Tibial artery (tissue), 4 donors: ENCODE measurements at regions not wholly inside any gene's neighbourhood (a gene's known extent, or its start where the extent isn't known, plus 50 kb on each side); places are given as distances from the start of the nearest gene placed in this dataset.

Experiments
- DNase-seq, 2 donors: peaks; one replicate each; pipeline ENCODE4 v3.0.0-alpha.2; 2019
- H3K27ac ChIP-seq, 2 donors: fragments of 200-600 bp; sonication (generic) in 1 of 2; 1 replicate in 1 of 2; 2 replicates in 1 of 2; pipeline ENCODE4 v1.5.1; 2018 to 2019; ENCODE audit warnings: mild to moderate bottlenecking in 1 of 2
- H3K27me3 ChIP-seq, 2 donors: fragments of 200-600 bp; sonication (generic) in 1 of 2; one replicate each; pipeline versions ENCODE4 v1.5.1 to v1.6.0; 2016 to 2019
- H3K36me3 ChIP-seq, 3 donors: fragments of 200-600 bp; sonication (generic) in 2 of 3; one replicate each; pipeline ENCODE4 v1.5.1; 2016 to 2019; ENCODE audit warnings: mild to moderate bottlenecking in 2 of 3
- H3K4me1 ChIP-seq, 4 donors: fragments of 200-600 bp; sonication (generic) in 2 of 4; 1 replicate in 3 of 4; 2 replicates in 1 of 4; pipeline ENCODE4 v1.5.1; 2016 to 2019
- H3K4me3 ChIP-seq, 2 donors: fragments of 200-600 bp; sonication (generic) in 1 of 2; 1 replicate in 1 of 2; 2 replicates in 1 of 2; pipeline ENCODE4 v1.5.1; 2018 to 2019; ENCODE audit warnings: mild to moderate bottlenecking in 2 of 2
- H3K9me3 ChIP-seq, 3 donors: fragments of 200-600 bp; sonication (generic) in 1 of 3; one replicate each; pipeline ENCODE4 v1.5.1; 2016 to 2019
- CTCF ChIP-seq, 2 experiments: fragments of 200-600 bp in 1 of 2; fragments of 450-650 bp in 1 of 2; IDR thresholded peaks; one replicate each; pipeline ENCODE4 v1.5.1; 2017 to 2019; ENCODE audit warnings: antibody characterized with exemption in 2 of 2, mild to moderate bottlenecking in 1 of 2, moderate library complexity in 1 of 2
- intact Hi-C: fragments of 100-400 bp; cut with DNase I; formaldehyde crosslinking; loops from one replicate; pipeline ENCODE4 v1.15.0; 2023; ENCODE audit warnings: low total_unique reads

- no peak for DNase-seq
Observed at GRCh38 chr17:31745964-31746600, 113.0 kb downstream of the COPRS start.

GRCh38 chr17:31744511-31744951, 114.5 kb downstream of the COPRS start:
- intact Hi-C loops = no loop called here
- no peak for DNase-seq

More at GRCh38 chr17:31745964-31746600, 113.0 kb downstream of the COPRS start:
- Histone ChIP-seq H3K4me3 (no peak overlapping the region), H3K27ac (peak overlapping the region; percentile 67 to 68), H3K9me3 (no peaks in the 10 kb centered on the region), H3K27me3 (no peaks in the 10 kb centered on the region), H3K4me1 (peaks cover 0 to 83% (median 42%) of the 10 kb centered on the region in 4 donors), H3K36me3 (no peaks in the 10 kb centered on the region)
- intact Hi-C loops = no loop called here
- no peak for TF ChIP-seq CTCF (IDR thresholded peaks at IDR 0.05)

GRCh38 chr17:31743797-31744196, 115.2 kb downstream of the COPRS start:
- intact Hi-C loops = no loop called here
- peaks cover 0 to 83% (median 45%) of the 10 kb centered on the region in 4 donors for H3K4me1 ChIP-seq
- no peak for DNase-seq
- no peaks in the 10 kb centered on the region for H3K36me3 ChIP-seq
- no peaks in the 10 kb centered on the region for H3K27me3 ChIP-seq
- no peaks in the 10 kb centered on the region for H3K9me3 ChIP-seq
- no peak overlapping the region for H3K4me3 ChIP-seq
- TF ChIP-seq CTCF (IDR thresholded peaks at IDR 0.05) = no peak
- peak overlapping the region; percentile 67 to 68 for H3K27ac ChIP-seq

More at GRCh38 chr17:31744511-31744951, 114.5 kb downstream of the COPRS start:
- H3K36me3 ChIP-seq = no peaks in the 10 kb centered on the region
- H3K4me3 ChIP-seq = no peak overlapping the region
- no peaks in the 10 kb centered on the region for H3K9me3 ChIP-seq
- no peak for TF ChIP-seq CTCF (IDR thresholded peaks at IDR 0.05)
- H3K27ac ChIP-seq = peak overlapping the region; percentile 67 to 68
- H3K4me1 ChIP-seq = peaks cover 0 to 83% (median 44%) of the 10 kb centered on the region in 4 donors
- H3K27me3 ChIP-seq = no peaks in the 10 kb centered on the region

GRCh38 chr17:31741371-31741770, 117.7 kb downstream of the COPRS start:
- peak overlapping the region; percentile 56 to 67 for H3K27ac ChIP-seq
- intact Hi-C loops = no loop called here
- H3K4me1 ChIP-seq = peaks cover 0 to 97% (median 50%) of the 10 kb centered on the region in 4 donors
- H3K4me3 ChIP-seq = no peak overlapping the region
- H3K27me3 ChIP-seq = no peaks in the 10 kb centered on the region
- no peak for DNase-seq
- no peaks in the 10 kb centered on the region for H3K9me3 ChIP-seq
- H3K36me3 ChIP-seq = no peaks in the 10 kb centered on the region
- TF ChIP-seq CTCF (IDR thresholded peaks at IDR 0.05) = no peak

- Histone ChIP-seq H3K4me1 (peaks cover 0 to 94% (median 48%) of the 10 kb centered on the region in 4 donors), H3K27ac (peak overlapping the region; percentile 56 to 67), H3K9me3 (no peaks in the 10 kb centered on the region), H3K4me3 (no peak overlapping the region), H3K27me3 (no peaks in the 10 kb centered on the region), H3K36me3 (no peaks in the 10 kb centered on the region)
- intact Hi-C loops = no loop called here
- no peak for TF ChIP-seq CTCF (IDR thresholded peaks at IDR 0.05)
- DNase-seq = peak in 1 of 2 donors; percentile 50
Observed at GRCh38 chr17:31740611-31741082, 118.4 kb downstream of the COPRS start.
